GM12878 (cell line): ENCODE measurements at regions not wholly inside any gene's neighbourhood (a gene's known extent, or its start where the extent isn't known, plus 50 kb on each side); places are given as distances from the start of the nearest gene placed in this dataset.
"Not testable (repeated sequence)": the region's sequence is repeated elsewhere in the genome, so short reads cannot be mapped to it uniquely, and the experiment has no call there.

Source experiments
- ATAC-seq: fragments of 200-7000 bp; cut with Tn5 transposase; 3 replicates; pipeline ENCODE4 v1.9.1; 2020; ENCODE audit warnings: mild to moderate bottlenecking, moderate library complexity
- BruUV-seq: library from RNA; stranded (reverse); fragments of 400-500 nt; replicated peaks from 2 replicates; lab custom pipeline; 2021; lab: Mats Ljungman, UMichigan
- CTCF ChIA-PET: fragments of 300-600 bp; sonication (Branson Sonifier 250); formaldehyde crosslinking; extraction: SDS; loops from one replicate; lab custom pipeline; 2021; ENCODE audit warnings: inconsistent platforms; lab: Yijun Ruan, JAX
- POLR2A ChIA-PET: fragments of 350-600 bp; formaldehyde crosslinking; extraction: SDS; loops from one replicate; lab custom pipeline; 2021; ENCODE audit warnings: inconsistent platforms; lab: Charles Lee
- RAD21 ChIA-PET: fragments of 300-600 bp; sonication (Branson Sonifier 250); formaldehyde crosslinking; loops from one replicate; lab custom pipeline; 2023; ENCODE audit warnings: antibody characterized with exemption; ENCODE audit not compliant: unreplicated experiment; lab: Charles Lee
- SMC1A ChIA-PET: fragments of 300-600 bp; sonication (Branson Sonifier 250); formaldehyde crosslinking; loops from one replicate; lab custom pipeline; 2023; ENCODE audit not compliant: unreplicated experiment, uncharacterized antibody; lab: Charles Lee
- DNase-seq: peaks from one replicate; pipeline ENCODE4 v3.0.0-alpha.2; 2011; ENCODE audit warnings: low read depth, low spot score
- FAIRE-seq: peaks from 3 replicates; lab custom pipeline; 2011; peaks lifted over from hg19 to GRCh38; lab: Jason Lieb, UNC
- H2AFZ ChIP-seq: 2 replicates; pipeline ENCODE4 v1.6.0; 2011; ENCODE audit warnings: low read depth, low read length, control low read depth; ENCODE audit not compliant: control insufficient read depth
- H3K27ac ChIP-seq: 2 replicates; pipeline ENCODE4 v1.5.1; 2011; ENCODE audit warnings: control low read depth; ENCODE audit not compliant: control insufficient read depth, insufficient read depth
- H3K27me3 ChIP-seq, 2 experiments: replicated peaks in 1 of 2; 2 replicates each; pipeline versions ENCODE4 v1.6.0 to v1.6.1; 2011; ENCODE audit warnings: low read length in 1 of 2; ENCODE audit not compliant: control insufficient read depth in 2 of 2, insufficient read depth in 2 of 2
- H3K36me3 ChIP-seq, 2 experiments: 2 replicates each; pipeline ENCODE4 v1.5.1; 2011; ENCODE audit warnings: low read length in 1 of 2; ENCODE audit not compliant: control insufficient read depth in 2 of 2, insufficient read depth in 2 of 2
- H3K4me1 ChIP-seq: 2 replicates; pipeline ENCODE4 v1.6.1; 2011; ENCODE audit warnings: mild to moderate bottlenecking, low read length, moderate library complexity, mixed read lengths; ENCODE audit not compliant: control insufficient read depth, insufficient read depth
- H3K4me2 ChIP-seq: 2 replicates; pipeline ENCODE4 v1.6.0; 2011; ENCODE audit warnings: control low read depth; ENCODE audit not compliant: control insufficient read depth, insufficient read depth
- H3K4me3 ChIP-seq: fragments of 200-600 bp; sonication (generic); 2 replicates; pipeline ENCODE4 v1.5.1; 2016
- H3K79me2 ChIP-seq: 2 replicates; pipeline ENCODE4 v1.6.0; 2011; ENCODE audit warnings: low read length; ENCODE audit not compliant: control insufficient read depth, insufficient read depth
- H3K9ac ChIP-seq: 2 replicates; pipeline ENCODE4 v1.8.0; 2011; ENCODE audit warnings: low read length, control low read depth, mixed read lengths; ENCODE audit not compliant: control insufficient read depth, insufficient read depth
- H3K9me3 ChIP-seq: replicated peaks from 3 replicates; pipeline ENCODE4 v1.5.1; 2011; ENCODE audit warnings: mild to moderate bottlenecking, low read length; ENCODE audit not compliant: control insufficient read depth, insufficient read depth
- H4K20me1 ChIP-seq: 2 replicates; pipeline ENCODE4 v1.6.0; 2011; ENCODE audit not compliant: control insufficient read depth, insufficient read depth
- WGBS: methylation state at CpG from one replicate; pipeline ENCODE4 v1.1.6; 2016; ENCODE audit warnings: low lambda C conversion rate; ENCODE audit not compliant: insufficient replicate concordance, insufficient coverage; ENCODE audit errors: missing lambda C conversion rate; 5-methylcytosine and 5-hydroxymethylcytosine counted together
- in situ Hi-C: fragments of 300-500 bp; cut with MboI; formaldehyde crosslinking; loops from 9 replicates; pipeline ENCODE4 v1.14.3; 2018; ENCODE audit warnings: mixed read lengths
- intact Hi-C: fragments of 100-400 bp; cut with micrococcal nuclease; formaldehyde crosslinking; loops from one replicate; pipeline ENCODE4 v1.14.2; 2022; ENCODE audit not compliant: unreplicated experiment

GRCh38 chr4:49137043-49137442, 151.0 kb downstream of the CWH43 start:
- FAIRE-seq, RAD21 ChIA-PET: not testable (repeated sequence)

GRCh38 chr4:49137961-49138360, 151.9 kb downstream of the CWH43 start:
- H3K9ac ChIP-seq, H3K79me2 ChIP-seq, ATAC-seq, H3K4me2 ChIP-seq, CTCF ChIA-PET, DNase-seq, H4K20me1 ChIP-seq, in situ Hi-C loops, H3K9me3 ChIP-seq, H2AFZ ChIP-seq, FAIRE-seq, H3K27ac ChIP-seq, SMC1A ChIA-PET, H3K4me3 ChIP-seq, RAD21 ChIA-PET, BruUV-seq, H3K36me3 ChIP-seq, H3K4me1 ChIP-seq, POLR2A ChIA-PET, intact Hi-C loops, H3K27me3 ChIP-seq: not testable (repeated sequence)
- WGBS, result 0% methylated on average over 3 of the region's 6 CpGs

More at GRCh38 chr4:49137043-49137442, 151.0 kb downstream of the CWH43 start:
- H3K4me2 ChIP-seq, in situ Hi-C loops, intact Hi-C loops, H3K4me3 ChIP-seq, H3K36me3 ChIP-seq, DNase-seq, H3K4me1 ChIP-seq, H3K9ac ChIP-seq, H3K79me2 ChIP-seq, H3K9me3 ChIP-seq, H3K27me3 ChIP-seq, BruUV-seq, ATAC-seq, SMC1A ChIA-PET, H3K27ac ChIP-seq, CTCF ChIA-PET, H2AFZ ChIP-seq, H4K20me1 ChIP-seq, POLR2A ChIA-PET: not testable (repeated sequence)
- WGBS, result 33% methylated on average over 4 of the region's 10 CpGs

DNA sequence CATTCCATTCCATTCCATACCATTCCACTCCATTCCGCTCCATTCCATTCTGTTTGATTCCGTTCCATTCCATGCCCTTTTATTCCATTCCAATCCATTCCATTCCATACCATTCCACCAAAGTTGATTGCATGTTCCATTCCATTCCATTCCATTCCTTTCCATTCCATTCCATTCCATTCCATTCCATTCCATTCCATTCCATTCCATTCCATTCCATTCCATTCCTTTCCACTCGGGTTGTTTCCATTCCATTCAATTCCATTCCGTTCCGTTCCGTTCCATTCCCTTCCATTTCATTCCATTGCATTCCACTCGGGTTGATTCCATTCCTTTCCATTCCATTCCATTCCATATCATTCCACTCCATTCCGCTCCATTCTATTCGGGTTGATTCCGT, 152.7 kb downstream of the CWH43 start:
- SMC1A ChIA-PET, FAIRE-seq, ATAC-seq, intact Hi-C loops, H3K27me3 ChIP-seq, H3K4me2 ChIP-seq, H3K4me1 ChIP-seq, H4K20me1 ChIP-seq, H3K9ac ChIP-seq, POLR2A ChIA-PET, DNase-seq, H2AFZ ChIP-seq, CTCF ChIA-PET, H3K4me3 ChIP-seq, RAD21 ChIA-PET, H3K79me2 ChIP-seq, H3K36me3 ChIP-seq, in situ Hi-C loops, H3K27ac ChIP-seq, H3K9me3 ChIP-seq, BruUV-seq: not testable (repeated sequence)
- 50% methylated on average over 1 of the region's 10 CpGs for WGBS

DNA sequence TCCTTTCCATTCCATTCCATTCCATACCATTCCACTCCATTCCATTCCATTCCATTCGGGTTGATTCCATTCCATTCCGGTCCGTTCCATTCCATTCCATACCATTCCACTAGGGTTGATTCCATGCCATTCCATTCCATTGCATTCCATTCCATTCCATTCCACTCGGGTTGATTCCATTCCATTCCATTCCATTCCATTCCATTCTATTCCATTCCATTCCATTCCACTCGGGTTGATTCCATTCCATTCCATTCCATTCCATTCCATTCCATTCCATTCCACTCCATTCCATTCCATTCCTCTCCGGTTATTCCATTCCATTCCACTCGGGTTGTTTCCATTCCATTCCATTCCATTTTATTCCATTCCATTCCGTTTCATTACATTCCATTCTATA, 153.4 kb downstream of the CWH43 start:
- H4K20me1 ChIP-seq, DNase-seq, in situ Hi-C loops, H3K36me3 ChIP-seq, ATAC-seq, BruUV-seq, H3K4me3 ChIP-seq, H3K4me1 ChIP-seq, H3K9ac ChIP-seq, FAIRE-seq, H3K4me2 ChIP-seq, H3K27ac ChIP-seq, RAD21 ChIA-PET, H3K27me3 ChIP-seq, H2AFZ ChIP-seq, H3K9me3 ChIP-seq, POLR2A ChIA-PET, H3K79me2 ChIP-seq, intact Hi-C loops, SMC1A ChIA-PET, CTCF ChIA-PET: not testable (repeated sequence)
- 36% methylated on average over 6 of the region's 8 CpGs for WGBS
